ENCODE measurements at regions not wholly inside any gene's neighbourhood (a gene's known extent, or its start where the extent isn't known, plus 50 kb on each side); places are given as distances from the start of the nearest gene placed in this dataset.

- no peak for DNase-seq (ENCODE audit: low read depth)
Observed at GRCh38 chr4:140212194-140212593, 58.2 kb upstream of the MAML3 start.

GRCh38 chr4:140211693-140212092 is 57.7 kb upstream of the MAML3 start:
- DNase-seq (ENCODE audit: low read depth) = no peak

- no peak for DNase-seq (ENCODE audit: low read depth)
Observed at GRCh38 chr4:140211161-140211560, 57.2 kb upstream of the MAML3 start.

- no peak for DNase-seq (ENCODE audit: low read depth)
Observed at GRCh38 chr4:140208921-140209320, 54.9 kb upstream of the MAML3 start.
